ENCODE measurements at regions not wholly inside any gene's neighbourhood (a gene's known extent, or its start where the extent isn't known, plus 50 kb on each side); places are given as distances from the start of the nearest gene placed in this dataset.

DNA sequence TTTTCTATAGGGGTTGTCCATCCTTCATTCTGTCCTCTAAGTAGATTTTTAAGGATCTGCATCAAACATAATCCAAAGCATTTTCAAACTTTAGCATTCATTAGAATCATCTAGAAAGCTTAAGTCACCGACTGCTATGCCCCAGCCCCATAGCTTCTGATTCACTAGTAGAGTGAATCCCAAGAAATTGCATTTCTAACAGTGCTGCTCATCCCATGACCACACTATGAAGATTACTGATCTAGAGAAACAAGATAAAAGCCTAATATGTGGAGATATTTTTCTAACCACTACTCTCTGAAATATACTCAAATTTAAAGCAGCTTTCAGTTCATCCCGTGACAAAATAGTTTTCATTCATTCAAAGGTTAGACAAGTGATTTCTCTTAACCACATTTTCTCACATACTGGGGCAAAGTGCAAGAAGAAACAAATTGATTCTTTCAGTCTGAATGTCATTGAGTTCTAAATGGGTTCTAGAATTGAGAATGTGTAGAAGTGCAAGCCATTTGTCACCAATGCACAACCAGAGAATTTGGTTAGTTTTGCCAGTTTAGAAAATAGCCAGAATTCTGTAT lies 286.9 kb upstream of the CD180 start:
- DNase-seq (ENCODE audit: low read depth), result no peak

DNA sequence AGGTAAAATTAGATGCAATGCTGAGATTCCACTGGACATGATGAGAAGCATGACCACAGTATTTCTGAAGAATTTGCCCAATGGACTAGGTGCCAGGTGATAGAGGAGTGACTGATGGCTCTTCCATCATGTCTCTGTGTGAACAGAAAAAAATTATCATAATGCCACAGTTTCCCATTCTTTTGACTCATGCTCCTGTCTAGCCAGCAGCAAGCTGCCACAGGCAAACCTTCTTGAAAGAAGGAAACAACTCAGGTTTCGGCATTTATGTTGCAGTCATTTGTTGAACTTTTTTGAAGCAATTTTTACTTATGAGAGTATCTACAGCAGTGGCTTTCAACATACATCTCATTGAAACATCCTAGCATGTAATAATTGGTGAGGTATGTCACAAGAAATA lies 284.8 kb upstream of the CD180 start:
- DNase-seq (ENCODE audit: low read depth), result no peak

DNA sequence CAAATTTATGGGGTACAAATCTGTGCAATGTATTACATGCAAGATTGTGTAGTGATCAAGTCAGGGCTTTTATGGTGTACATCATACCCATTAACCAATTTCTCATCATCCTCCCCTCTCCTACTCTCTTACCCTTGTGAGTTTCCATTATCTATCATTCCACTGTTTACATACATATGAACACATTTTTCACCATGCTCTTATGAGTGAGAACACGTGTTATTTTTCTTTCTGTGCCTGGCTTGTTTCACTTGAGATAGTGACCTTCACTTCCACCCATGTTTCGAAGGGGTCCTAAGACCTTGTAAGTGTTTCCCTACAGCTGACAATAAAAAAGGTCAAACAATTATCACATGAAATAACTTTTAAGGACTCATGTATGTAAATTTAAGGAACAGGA lies 281.7 kb upstream of the CD180 start:
- DNase-seq (ENCODE audit: low read depth), result no peak

DNA sequence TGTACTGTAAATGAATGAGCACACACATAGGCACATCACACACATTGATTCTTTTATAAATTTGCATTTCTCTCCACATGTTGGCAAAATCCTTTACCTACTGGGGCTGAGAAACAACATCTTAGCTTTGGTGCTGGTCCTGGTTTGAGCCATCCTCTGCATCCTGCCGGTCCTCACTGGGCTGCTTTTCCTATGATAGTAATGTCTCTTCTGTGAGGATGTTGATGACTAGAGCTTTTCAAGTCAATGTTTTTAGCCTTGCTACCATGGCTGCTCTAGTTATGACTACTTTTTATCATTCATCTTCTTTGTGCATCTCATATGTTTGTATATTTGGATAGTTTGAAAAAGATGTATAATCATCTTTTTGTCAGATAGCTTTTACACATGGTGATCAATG lies 280.4 kb upstream of the CD180 start:
- DNase-seq (ENCODE audit: low read depth), result no peak

DNA sequence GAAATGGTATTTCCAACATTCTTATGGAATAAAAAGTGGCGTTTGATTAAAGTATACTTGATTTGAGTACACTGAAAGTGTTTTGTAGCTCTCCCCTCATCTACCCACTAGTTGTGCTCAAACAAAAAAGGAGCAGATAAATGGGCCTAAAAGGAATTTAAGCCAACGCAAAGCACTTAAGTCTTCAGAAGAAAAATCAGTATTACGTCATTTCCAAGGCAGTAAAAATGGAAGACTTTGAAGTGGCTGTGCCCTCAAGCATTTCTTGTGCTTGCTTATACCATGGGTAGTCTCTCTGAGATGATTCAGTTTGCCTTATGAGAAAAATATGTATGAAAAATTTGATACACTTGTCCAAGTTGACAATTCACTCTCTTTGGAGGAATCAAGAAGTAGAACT lies 279.9 kb upstream of the CD180 start:
- DNase-seq (ENCODE audit: low read depth), result no peak

DNA sequence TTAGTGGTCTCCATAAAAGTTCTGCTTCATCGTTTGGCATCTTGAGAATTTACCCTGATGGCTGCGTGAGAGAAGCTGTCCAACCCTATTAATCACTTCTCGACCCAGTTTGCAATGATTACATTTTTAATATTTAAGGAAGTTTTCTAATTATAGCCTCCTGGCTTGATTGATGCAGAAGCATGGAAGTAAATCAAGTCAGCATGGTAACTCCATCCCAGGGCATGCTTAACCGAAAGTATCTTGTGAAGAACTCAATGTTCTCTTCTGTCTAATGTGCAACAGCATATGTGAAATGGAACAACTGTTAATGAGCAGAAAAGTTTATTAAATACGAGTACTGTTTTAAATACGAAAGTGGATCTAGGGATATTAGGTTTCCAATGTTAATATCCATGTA lies 278.9 kb upstream of the CD180 start:
- no peak for DNase-seq (ENCODE audit: low read depth)

DNA sequence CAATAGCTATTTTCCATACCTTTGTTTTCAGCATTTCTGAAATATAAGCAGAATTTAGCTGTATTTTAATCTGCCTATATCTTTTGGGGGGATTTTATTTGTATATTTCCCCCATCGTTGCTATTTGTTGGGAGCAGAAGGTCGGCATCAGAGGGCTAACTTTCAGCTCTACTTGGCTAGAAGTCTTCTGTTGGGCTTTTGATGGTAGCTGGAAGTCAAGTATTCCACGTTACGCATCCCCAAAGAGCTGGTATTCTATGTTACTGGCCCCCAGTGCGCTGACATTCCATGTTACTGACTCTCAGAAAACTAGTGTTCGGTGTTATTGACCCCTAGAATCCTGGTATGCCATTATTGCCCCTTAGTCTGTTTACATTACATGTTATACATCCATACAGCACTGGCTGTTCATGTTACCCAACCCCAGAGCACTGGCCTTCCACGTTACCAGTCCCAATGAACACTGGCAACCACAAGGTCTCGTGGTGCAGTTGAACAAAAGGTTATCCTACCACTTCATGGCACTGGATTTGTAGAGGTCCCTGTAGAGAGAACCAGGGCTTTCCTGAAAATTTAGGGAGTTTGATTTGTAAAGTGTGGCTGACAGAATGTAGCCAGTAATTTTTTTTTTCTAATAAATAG lies 278.1 kb upstream of the CD180 start:
- no peak for DNase-seq (ENCODE audit: low read depth)

DNA sequence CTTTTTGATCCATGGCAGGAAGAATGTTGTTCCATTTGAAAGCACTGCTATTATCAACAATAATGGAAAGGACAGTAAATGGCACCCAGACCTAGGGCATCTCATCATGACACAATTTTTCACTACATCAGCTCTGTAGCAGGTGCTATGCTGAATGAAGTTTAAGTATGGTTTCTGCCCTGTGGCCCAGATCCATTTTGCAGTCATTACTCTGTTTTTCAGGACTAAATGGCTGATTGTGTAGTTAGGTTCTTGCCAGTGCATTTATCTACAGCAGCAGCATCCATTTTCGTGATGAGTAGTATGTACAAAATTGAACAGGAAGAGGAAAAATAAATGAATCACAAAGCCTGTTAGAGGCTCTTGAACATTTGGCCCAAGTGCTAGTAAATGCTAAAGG lies 270.5 kb upstream of the CD180 start:
- no peak for DNase-seq (ENCODE audit: low read depth)

DNA sequence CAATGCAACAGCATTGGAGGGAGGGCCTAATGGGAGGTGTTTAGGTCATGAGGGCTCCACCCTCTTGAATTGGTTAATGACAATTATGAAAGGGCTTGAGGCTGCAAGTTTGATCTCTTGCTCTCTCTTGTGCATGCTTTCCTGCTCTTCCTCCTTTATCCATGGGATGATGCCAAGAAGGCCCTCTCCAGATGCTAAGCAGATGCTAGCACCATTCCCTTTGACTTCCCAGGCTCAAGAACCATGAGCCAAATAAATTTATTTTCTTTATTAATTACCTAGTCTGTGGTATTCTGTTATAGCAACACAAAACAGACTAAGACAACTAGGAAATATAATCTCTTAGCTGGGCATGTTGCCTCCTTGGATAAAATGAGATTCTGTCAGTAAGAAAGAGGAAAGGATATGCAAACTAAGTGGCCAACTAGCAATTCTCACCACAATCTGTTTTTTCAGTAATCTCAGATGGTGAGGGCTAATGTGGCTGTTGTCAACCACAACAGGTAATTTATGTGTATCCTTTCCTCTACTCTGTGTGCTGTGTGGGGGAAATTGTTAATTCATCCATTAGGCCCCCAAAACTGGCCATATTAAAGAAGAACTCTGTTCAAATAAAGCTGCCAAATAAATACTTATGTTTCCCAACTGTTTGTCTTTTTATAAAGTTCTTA lies 269.1 kb upstream of the CD180 start:
- no peak for DNase-seq (ENCODE audit: low read depth)

DNA sequence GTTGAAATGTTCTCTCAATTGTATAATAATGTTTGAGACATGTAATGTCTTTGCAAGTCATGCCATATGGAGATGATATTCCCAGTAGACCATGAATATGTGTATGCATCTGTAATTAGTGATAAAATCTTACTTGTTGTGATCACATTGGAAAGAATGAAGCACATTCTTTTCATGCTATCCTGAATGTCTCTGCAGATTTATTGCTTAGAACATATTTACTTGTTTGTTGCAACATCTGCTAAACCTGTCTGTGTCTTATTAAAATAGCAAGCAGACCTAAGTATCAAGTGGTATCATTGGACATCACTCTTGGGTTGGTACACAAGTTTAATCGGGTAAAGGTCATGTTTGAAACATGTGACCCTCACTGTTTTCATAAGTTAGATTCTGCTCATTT lies 265.5 kb upstream of the CD180 start:
- DNase-seq (ENCODE audit: low read depth), result no peak

DNA sequence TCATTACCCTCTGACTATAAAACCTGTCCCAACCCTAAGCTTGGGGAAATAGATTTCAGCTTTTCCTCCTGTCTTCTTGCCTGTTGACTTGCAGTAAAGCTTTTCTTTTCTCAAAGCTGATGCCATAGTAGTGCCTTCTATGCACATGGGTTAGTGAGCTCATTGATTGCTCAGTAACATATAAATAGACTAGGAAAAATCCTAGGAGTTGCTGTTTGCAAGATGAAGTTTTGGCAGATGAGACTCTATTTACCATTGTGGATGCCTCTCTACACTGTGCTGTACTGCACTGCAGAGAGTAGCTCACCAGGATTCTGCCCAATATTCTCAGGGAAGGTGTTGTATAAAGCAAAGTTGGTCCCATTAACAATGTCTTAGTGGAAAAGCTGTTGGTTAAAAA lies 262.7 kb upstream of the CD180 start:
- no peak for DNase-seq (ENCODE audit: low read depth)

DNA sequence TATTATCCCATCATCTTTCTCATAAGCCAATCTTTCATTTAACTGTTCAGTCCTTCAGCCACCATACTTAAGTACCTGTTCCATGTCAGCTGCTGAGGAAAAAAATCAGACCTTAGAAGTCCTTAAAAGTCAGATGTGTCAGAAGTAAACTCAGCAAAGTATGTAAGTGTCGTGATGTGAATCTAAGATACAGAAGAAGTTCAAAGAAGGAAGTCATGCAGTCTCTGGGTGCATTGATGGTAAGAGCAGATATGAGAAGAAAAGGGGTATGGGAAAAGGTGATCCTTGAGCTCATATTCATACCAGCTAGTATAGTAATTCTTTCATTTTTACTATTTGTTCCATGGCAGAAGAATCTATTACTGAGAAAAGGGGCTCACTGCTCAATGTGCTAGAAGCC lies 259.4 kb upstream of the CD180 start:
- DNase-seq (ENCODE audit: low read depth), result no peak

DNA sequence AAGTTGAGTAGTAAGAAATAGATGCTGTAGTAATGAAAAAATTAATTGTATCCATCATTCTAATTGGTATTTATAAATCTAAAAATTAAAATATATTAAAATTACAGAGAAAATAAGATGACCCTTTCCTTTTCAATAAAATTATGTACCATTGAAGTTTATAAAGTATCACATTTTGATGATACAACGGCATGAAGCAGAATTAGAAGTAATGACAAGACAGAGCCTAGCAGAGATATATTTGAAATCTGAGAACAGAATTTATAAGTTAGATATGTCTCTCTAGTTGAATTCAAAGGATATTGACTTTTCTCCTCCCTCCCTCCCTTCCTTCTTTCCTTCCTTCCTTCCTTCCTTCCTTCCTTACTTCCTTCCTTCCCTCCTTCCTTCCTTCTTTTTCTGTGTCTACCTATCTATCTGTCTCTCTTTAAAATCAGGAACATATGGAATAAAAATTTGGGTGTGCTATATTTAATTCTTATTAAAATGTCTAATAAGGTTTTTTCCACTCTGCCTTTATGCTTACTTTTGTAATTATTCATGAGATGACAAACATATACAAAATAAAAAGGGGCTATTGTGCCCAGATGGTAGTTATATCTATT lies 258.5 kb upstream of the CD180 start:
- DNase-seq (ENCODE audit: low read depth), result no peak

DNA sequence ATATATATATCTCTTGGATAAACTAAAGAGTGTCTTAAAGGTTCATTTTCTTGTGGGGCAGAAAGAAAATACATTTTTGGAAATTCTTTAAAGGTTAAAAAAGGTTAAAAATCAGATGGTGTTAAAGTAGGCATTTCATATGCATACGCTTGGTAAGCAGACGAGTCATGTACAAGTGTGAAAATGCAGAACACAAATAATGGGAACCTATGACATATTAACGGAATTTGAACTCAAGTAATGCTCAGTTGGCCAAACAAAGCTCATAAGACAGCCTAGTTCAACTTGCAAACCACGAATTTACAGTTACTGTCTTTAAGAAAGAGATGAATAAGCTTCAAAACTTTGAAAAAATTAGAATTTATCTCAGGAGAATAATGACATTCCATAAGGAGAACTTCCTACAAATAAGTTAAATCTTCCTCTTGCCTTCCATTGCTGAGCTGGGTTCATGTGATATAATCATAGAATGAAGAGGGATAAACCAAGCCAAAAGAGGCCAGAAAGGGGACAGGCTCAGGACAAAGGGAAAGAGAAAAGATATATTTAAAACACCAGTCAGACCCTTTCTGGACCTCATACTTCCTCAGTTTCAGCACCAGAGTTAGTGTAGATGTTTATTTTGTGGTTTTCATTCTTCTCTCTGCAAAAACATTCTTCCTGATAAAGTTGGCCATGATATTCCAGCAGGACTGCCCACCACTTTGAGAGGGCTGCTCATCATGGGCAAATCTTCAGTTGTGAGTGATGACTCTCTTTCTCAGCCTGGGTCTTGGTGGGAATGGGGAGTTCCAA lies 256.7 kb upstream of the CD180 start:
- DNase-seq (ENCODE audit: low read depth), result peak; percentile 18

DNA sequence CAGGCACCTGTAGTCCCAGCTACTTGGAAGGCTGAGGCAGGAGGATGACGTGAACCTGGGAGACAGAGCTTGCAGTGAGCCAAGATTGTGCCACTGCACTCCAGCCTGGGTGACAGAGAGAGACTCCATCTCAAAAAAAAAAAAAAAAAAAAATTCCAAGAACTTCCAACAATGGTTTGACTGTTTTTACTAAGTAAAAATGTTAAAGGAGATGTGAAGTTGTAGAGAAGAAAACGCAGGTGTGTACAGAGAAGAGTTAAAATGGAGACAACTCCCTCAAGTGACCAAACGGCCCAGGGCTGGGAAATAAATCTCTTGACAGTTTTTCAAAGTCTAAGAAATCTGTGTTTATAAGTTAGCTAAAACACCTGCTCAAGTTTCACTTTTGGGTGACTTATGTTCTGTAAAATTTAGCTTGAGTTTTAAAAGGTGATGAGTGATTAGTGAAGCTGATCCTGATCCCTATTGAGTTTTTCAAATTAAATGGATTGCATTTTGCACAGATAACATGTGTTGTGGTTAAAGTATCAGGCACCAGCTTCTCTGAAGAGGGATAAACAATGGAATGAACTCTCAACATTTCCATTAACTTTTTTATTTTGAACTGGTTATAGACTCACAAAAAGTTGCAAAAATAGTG lies 255.2 kb upstream of the CD180 start:
- DNase-seq (ENCODE audit: low read depth), result no peak

DNA sequence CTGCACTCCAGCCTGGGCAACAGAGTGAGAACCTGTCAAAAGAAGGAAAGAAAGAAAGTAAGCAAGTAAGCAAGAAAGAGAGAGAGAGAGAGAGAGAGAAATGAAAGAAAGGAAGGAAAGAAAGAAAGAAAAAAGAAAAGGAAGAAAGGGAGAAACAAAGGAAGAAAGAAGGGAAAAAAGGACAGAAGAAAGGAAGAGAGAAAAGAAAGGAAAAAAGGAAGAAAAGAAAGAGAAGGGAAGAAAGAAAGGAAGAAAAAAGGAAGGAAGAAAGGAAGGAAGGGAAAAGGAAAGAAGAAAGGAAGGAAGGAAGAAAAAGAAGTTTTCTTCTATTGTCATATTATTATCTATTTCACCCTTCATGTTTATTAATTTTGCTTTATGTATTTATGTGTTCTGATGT lies 251.1 kb upstream of the CD180 start:
- DNase-seq (ENCODE audit: low read depth), result no peak

DNA sequence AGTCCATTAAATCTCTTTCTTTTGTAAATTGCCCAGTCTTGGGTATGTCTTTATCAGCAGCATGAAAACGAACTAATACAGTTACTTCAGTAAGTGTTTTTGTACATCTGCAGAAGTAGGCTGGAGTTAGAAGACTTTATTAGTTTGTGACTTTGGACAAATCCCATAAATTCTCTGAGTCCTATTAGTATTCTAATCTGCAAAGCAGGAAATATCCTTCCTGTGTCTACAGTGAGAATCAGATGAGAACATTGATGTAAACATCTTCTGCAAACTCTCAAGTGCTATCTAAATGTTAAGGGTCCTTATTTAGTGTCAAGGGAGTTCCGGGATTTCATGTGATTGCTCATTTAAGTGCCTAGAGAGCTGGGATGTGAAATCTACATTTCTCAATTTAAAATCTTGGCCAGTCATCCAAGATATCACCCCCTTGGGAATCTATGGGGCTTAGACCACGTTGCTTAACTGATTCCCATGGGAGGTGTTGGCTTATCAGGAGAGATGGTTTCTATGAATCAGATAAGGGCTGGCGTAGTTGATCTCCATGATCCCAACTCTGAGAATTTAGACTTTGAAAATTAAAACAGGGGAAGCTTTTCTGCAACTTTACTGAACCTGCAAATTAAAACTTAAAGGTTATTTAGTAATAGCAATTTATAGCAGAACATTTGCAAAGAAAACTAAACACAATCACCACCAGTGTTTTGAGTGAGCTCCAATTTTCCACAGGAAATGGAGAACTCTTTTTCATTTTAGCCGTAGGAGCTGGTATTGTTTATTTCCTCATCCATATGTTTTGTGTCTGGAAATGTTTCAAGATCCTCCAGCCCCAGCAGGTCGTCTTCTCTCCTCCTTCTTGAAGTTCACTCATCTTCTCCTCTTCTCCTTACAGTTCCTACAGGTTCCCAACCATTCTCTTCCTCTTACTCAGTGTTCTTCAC lies 241.6 kb upstream of the CD180 start:
- DNase-seq (ENCODE audit: low read depth), result no peak

DNA sequence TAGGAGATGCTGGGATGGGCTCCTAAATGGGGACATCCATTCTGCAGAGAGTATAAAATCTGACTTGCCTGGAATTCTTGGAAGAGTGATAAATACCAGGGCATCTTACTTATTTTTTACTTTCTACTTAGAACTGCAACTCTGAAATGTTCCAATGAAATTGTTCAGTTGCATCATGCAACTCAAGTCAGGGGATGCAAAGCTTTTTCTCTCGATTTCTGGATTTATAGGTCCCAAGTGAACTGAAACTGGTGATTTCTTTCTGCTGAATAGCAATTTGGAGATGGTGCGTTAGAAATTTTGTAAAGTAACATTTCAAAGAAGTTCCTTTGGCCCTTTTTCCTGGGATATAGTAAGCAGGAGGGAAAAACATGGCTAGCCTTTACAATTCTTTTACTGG lies 238.4 kb upstream of the CD180 start:
- no peak for DNase-seq (ENCODE audit: low read depth)

DNA sequence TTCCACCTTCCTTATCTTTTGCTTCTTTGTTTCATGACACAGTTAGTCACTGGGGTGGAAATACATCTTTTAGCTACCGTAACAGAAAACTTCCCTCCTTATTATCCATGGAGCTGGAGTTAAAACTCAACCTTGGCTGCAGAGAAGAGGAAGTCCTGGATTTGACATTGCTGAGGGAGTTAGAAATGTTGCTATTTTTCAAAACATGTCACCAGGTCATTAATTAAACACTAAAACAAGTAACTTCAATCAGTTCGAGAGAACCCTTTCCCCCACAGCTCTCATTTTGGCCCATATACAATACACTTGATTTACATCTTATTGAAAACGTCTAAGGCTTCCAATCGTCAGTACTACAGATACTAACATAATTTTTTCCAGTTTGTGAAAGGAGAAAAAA lies 237.9 kb upstream of the CD180 start:
- DNase-seq (ENCODE audit: low read depth), result no peak

DNA sequence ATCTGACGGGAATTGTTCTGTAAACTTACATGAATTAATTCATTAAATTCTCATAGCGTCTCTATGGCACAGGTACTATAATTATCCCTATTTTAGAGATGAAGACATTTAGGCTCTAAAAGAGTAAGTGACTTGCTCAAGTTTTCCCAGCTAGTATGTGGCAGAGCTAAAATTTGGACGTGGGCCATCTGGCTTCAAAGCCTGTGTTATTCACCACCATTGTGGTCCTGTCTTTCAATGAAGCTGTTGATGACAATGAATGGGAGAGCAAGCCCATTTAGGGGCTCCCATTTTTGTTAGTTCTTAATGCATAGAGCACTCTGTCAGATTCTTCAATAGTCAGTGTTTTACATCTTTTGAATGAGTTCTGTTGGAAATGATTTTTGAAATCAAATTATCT lies 236.0 kb upstream of the CD180 start:
- no peak for DNase-seq (ENCODE audit: low read depth)
